ENCODE measurements at regions not wholly inside any gene's neighbourhood (a gene's known extent, or its start where the extent isn't known, plus 50 kb on each side); places are given as distances from the start of the nearest gene placed in this dataset.
"Not testable (repeated sequence)": the region's sequence is repeated elsewhere in the genome, so short reads cannot be mapped to it uniquely, and the experiment has no call there.

DNA sequence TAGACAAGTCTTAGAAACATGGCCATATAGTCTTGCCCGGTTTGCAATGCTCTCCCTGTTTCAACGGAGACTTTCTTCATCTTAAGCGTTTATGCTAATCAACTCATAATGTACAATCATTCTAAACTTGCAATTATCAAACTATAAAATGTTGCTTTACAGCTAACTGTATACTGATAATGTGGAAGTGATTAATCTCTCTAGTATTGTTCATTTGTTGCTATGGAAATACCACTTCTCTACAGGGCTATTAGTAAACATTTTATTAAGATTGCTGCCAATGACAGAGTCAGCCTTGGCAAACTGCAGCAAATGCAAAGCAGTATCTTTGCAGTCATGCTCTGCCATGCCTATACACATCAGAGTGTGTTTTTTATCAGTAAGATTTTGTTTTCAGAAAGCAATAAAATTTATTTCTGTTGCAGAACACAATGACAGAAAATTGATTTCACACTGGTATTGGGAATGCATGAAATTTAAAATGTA, 1201.8 kb upstream of the CDH2 start:
- Histone ChIP-seq H3K4me1 (ENCODE audit: control insufficient read depth, insufficient read depth, low read length, poor library complexity, severe bottlenecking) (no peaks in the 10 kb centered on the region), H3K27ac (ENCODE audit: low read depth, low read length, severe bottlenecking) (no peak overlapping the region), H3K4me3 (ENCODE audit: extremely low read depth, insufficient read depth, low read length, poor library complexity, severe bottlenecking) (no peak overlapping the region), H3K9me3 (ENCODE audit: control insufficient read depth, low read length) (no peaks in the 10 kb centered on the region), H3K36me3 (ENCODE audit: control insufficient read depth, insufficient read depth, low read length) (no peaks in the 10 kb centered on the region)
- 90% methylated on average over 2 of the region's 3 CpGs; no CpG with 5 or more reads in 1 of the 2 experiments for WGBS, 2 experiments (ENCODE audit: insufficient coverage in 2 of 2)

DNA sequence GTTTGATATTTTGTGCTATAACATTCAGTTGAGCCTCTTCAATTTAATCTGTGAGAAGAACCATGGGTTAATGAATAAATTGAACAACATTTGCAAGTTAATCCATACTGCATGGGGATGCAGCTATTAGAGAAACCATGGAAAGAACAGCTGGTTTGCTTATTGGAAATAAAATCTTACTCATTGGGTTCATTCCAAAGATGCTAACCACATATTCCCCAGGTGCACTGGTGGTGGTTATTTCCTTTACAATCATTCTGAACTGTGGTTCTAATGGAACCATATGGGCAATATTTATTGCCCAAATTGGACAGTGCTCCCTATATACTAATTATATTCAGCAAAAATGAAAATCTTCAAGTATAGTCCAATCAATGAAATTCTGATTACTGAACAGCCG, 1200.4 kb upstream of the CDH2 start:
- no CpG with 5 or more reads among the region's 1 CpG for WGBS, 2 experiments (ENCODE audit: insufficient coverage in 2 of 2)
- no peak overlapping the region for H3K4me3 ChIP-seq (ENCODE audit: extremely low read depth, insufficient read depth, low read length, poor library complexity, severe bottlenecking)
- peaks cover 5% of the 10 kb centered on the region for H3K9me3 ChIP-seq (ENCODE audit: control insufficient read depth, low read length)

GRCh38 chr18:29373000-29373399, 1196.1 kb upstream of the CDH2 start:
- no CpG with 5 or more reads among the region's 2 CpGs for WGBS, 2 experiments (ENCODE audit: insufficient coverage in 2 of 2)
- Histone ChIP-seq H3K4me3 (ENCODE audit: extremely low read depth, insufficient read depth, low read length, poor library complexity, severe bottlenecking) (no peak overlapping the region), H3K36me3 (ENCODE audit: control insufficient read depth, insufficient read depth, low read length) (no peaks in the 10 kb centered on the region), H3K27ac (ENCODE audit: low read depth, low read length, severe bottlenecking) (no peak overlapping the region), H3K4me1 (ENCODE audit: control insufficient read depth, insufficient read depth, low read length, poor library complexity, severe bottlenecking) (no peaks in the 10 kb centered on the region), H3K9me3 (ENCODE audit: control insufficient read depth, low read length) (peaks cover 5% of the 10 kb centered on the region)

More for the DNA sequence above, 1200.4 kb upstream of the CDH2 start:
- Histone ChIP-seq H3K36me3 (ENCODE audit: control insufficient read depth, insufficient read depth, low read length) (no peaks in the 10 kb centered on the region), H3K27ac (ENCODE audit: low read depth, low read length, severe bottlenecking) (no peak overlapping the region), H3K4me1 (ENCODE audit: control insufficient read depth, insufficient read depth, low read length, poor library complexity, severe bottlenecking) (no peaks in the 10 kb centered on the region)

GRCh38 chr18:29361843-29362242, 1184.9 kb upstream of the CDH2 start:
- H3K4me1 ChIP-seq (ENCODE audit: control insufficient read depth, insufficient read depth, low read length, poor library complexity, severe bottlenecking) = no peaks in the 10 kb centered on the region
- no peak overlapping the region for H3K4me3 ChIP-seq (ENCODE audit: extremely low read depth, insufficient read depth, low read length, poor library complexity, severe bottlenecking)
- WGBS, 2 experiments (ENCODE audit: insufficient coverage in 2 of 2) = 86 to 88% methylated on average over 9 to 11 of the region's 15 CpGs
- H3K9me3 ChIP-seq (ENCODE audit: control insufficient read depth, low read length) = no peaks in the 10 kb centered on the region
- H3K36me3 ChIP-seq (ENCODE audit: control insufficient read depth, insufficient read depth, low read length) = no peaks in the 10 kb centered on the region
- no peak overlapping the region for H3K27ac ChIP-seq (ENCODE audit: low read depth, low read length, severe bottlenecking)

- H3K36me3 ChIP-seq (ENCODE audit: control insufficient read depth, insufficient read depth, low read length); H3K9me3 ChIP-seq (ENCODE audit: control insufficient read depth, low read length); H3K4me3 ChIP-seq (ENCODE audit: extremely low read depth, insufficient read depth, low read length, poor library complexity, severe bottlenecking); H3K4me1 ChIP-seq (ENCODE audit: control insufficient read depth, insufficient read depth, low read length, poor library complexity, severe bottlenecking); H3K27ac ChIP-seq (ENCODE audit: low read depth, low read length, severe bottlenecking): not testable (repeated sequence)
- no CpG with 5 or more reads among the region's 4 CpGs for WGBS, 2 experiments (ENCODE audit: insufficient coverage in 2 of 2)
Measured at GRCh38 chr18:29360659-29361058, 1183.7 kb upstream of the CDH2 start.

GRCh38 chr18:29359222-29359621, 1182.3 kb upstream of the CDH2 start:
- not testable (repeated sequence) for H3K9me3 ChIP-seq (ENCODE audit: control insufficient read depth, low read length); H3K4me1 ChIP-seq (ENCODE audit: control insufficient read depth, insufficient read depth, low read length, poor library complexity, severe bottlenecking); H3K4me3 ChIP-seq (ENCODE audit: extremely low read depth, insufficient read depth, low read length, poor library complexity, severe bottlenecking); H3K36me3 ChIP-seq (ENCODE audit: control insufficient read depth, insufficient read depth, low read length); H3K27ac ChIP-seq (ENCODE audit: low read depth, low read length, severe bottlenecking)

DNA sequence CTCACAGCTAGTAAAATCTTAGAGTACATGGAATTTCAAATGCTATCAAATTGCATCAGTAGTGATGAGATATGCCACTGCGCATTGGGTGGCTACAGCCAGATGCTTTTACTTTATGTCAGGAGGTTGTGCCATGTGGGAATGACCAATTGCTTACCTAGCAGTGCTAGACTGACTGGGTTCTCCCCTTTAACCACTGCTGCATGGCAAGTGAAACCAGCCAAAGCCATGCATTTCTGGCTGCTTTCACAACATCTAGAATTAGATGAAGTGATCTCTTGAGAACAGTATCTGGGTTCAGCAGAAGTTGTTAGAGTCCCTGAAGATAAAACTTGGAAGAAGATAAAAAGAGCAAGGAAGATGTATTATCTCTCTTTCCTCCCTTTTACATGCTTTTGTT, 1174.2 kb upstream of the CDH2 start:
- Histone ChIP-seq H3K36me3 (ENCODE audit: control insufficient read depth, insufficient read depth, low read length) (no peaks in the 10 kb centered on the region), H3K9me3 (ENCODE audit: control insufficient read depth, low read length) (no peaks in the 10 kb centered on the region), H3K4me3 (ENCODE audit: extremely low read depth, insufficient read depth, low read length, poor library complexity, severe bottlenecking) (no peak overlapping the region), H3K27ac (ENCODE audit: low read depth, low read length, severe bottlenecking) (no peak overlapping the region), H3K4me1 (ENCODE audit: control insufficient read depth, insufficient read depth, low read length, poor library complexity, severe bottlenecking) (no peaks in the 10 kb centered on the region)
- 86% methylated on average over 1 of the region's 1 CpG; no CpG with 5 or more reads in 1 of the 2 experiments for WGBS, 2 experiments (ENCODE audit: insufficient coverage in 2 of 2)

DNA sequence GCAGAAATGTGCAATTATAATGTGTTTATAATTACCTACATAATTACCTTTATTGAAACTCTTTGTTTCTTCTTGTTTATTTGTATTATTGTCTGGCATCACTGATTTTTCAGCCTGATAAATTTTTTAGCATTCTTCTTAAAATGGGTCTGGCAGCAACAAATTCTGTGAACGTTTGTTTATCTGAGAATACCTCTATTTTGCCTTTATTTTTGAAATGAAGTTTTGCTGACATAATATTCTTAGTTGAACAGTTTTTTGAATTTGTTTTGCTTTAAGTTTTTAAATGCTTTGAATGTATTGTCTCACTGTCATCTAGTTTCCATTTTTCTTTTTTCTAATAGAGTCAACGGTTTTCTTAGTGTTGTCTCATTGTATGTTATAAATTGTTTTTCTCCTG, 1152.0 kb upstream of the CDH2 start:
- no CpG with 5 or more reads among the region's 2 CpGs for WGBS, 2 experiments (ENCODE audit: insufficient coverage in 2 of 2)
- Histone ChIP-seq H3K4me1 (ENCODE audit: control insufficient read depth, insufficient read depth, low read length, poor library complexity, severe bottlenecking) (no peaks in the 10 kb centered on the region), H3K9me3 (ENCODE audit: control insufficient read depth, low read length) (no peaks in the 10 kb centered on the region), H3K4me3 (ENCODE audit: extremely low read depth, insufficient read depth, low read length, poor library complexity, severe bottlenecking) (no peak overlapping the region), H3K36me3 (ENCODE audit: control insufficient read depth, insufficient read depth, low read length) (no peaks in the 10 kb centered on the region), H3K27ac (ENCODE audit: low read depth, low read length, severe bottlenecking) (no peak overlapping the region)

GRCh38 chr18:29326214-29326613, 1149.3 kb upstream of the CDH2 start:
- H3K27ac ChIP-seq (ENCODE audit: low read depth, low read length, severe bottlenecking) = no peak overlapping the region
- WGBS, 2 experiments (ENCODE audit: insufficient coverage in 2 of 2) = 50% methylated on average over 1 of the region's 2 CpGs; no CpG with 5 or more reads in 1 of the 2 experiments
- no peaks in the 10 kb centered on the region for H3K4me1 ChIP-seq (ENCODE audit: control insufficient read depth, insufficient read depth, low read length, poor library complexity, severe bottlenecking)
- H3K9me3 ChIP-seq (ENCODE audit: control insufficient read depth, low read length) = no peaks in the 10 kb centered on the region
- H3K36me3 ChIP-seq (ENCODE audit: control insufficient read depth, insufficient read depth, low read length) = no peaks in the 10 kb centered on the region
- H3K4me3 ChIP-seq (ENCODE audit: extremely low read depth, insufficient read depth, low read length, poor library complexity, severe bottlenecking) = no peak overlapping the region

DNA sequence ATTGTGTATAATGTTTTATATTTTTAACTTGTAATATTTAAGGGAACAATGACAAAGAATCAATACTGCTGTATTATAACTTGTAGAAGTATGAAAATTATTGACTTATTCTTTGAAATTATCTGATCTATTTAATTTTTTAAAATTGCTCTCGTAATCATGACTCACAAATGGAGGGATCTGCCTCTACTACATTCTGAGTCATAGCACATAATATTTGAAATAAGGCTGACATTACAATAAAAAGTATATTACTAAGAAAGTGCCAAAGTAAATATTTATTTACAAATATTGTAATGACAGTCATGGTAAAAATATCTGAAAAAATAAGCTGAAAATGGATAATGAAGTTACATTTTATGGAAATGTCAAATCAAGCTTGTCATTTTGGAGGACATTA, 1144.6 kb upstream of the CDH2 start:
- Histone ChIP-seq H3K36me3 (ENCODE audit: control insufficient read depth, insufficient read depth, low read length) (no peaks in the 10 kb centered on the region), H3K4me1 (ENCODE audit: control insufficient read depth, insufficient read depth, low read length, poor library complexity, severe bottlenecking) (no peaks in the 10 kb centered on the region), H3K9me3 (ENCODE audit: control insufficient read depth, low read length) (no peaks in the 10 kb centered on the region), H3K27ac (ENCODE audit: low read depth, low read length, severe bottlenecking) (no peak overlapping the region), H3K4me3 (ENCODE audit: extremely low read depth, insufficient read depth, low read length, poor library complexity, severe bottlenecking) (no peak overlapping the region)
- whole genome bisulfite sequencing, 2 experiments (ENCODE audit: insufficient coverage in 2 of 2) = no CpG with 5 or more reads among the region's 1 CpG

DNA sequence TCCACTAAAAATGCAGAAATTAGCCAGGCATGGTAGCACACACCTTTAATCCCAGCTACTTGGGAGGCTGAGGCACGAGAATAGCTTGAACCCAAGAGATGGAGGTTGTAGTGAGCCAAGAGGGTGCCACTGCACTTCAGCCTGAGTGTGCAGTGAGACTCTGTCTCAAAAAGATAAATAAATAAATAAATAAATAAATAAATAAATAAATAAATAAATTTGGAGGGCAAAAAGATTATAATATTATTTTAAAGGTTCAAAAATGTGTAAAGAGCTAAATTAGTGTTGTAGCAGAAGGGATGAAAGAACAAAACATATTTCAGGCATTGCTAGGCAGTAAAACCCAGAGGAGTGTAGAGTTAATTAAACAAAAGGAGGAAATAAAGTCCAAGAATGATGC, 1136.4 kb upstream of the CDH2 start:
- Histone ChIP-seq H3K4me1 (ENCODE audit: control insufficient read depth, insufficient read depth, low read length, poor library complexity, severe bottlenecking) (no peaks in the 10 kb centered on the region), H3K4me3 (ENCODE audit: extremely low read depth, insufficient read depth, low read length, poor library complexity, severe bottlenecking) (no peak overlapping the region), H3K27ac (ENCODE audit: low read depth, low read length, severe bottlenecking) (no peak overlapping the region), H3K9me3 (ENCODE audit: control insufficient read depth, low read length) (no peaks in the 10 kb centered on the region), H3K36me3 (ENCODE audit: control insufficient read depth, insufficient read depth, low read length) (no peaks in the 10 kb centered on the region)
- 80% methylated on average over 1 of the region's 1 CpG; no CpG with 5 or more reads in 1 of the 2 experiments for WGBS, 2 experiments (ENCODE audit: insufficient coverage in 2 of 2)
